ENCODE measurements at regions not wholly inside any gene's neighbourhood (a gene's known extent, or its start where the extent isn't known, plus 50 kb on each side); places are given as distances from the start of the nearest gene placed in this dataset.

- DNase-seq, result no peak
- no peak overlapping the region for H3K27ac ChIP-seq
- H3K9me3 ChIP-seq, result no peaks in the 10 kb centered on the region
- no peak overlapping the region for H3K4me3 ChIP-seq
- no peaks in the 10 kb centered on the region for H3K27me3 ChIP-seq
- no peaks in the 10 kb centered on the region for H3K36me3 ChIP-seq
- TF ChIP-seq CTCF (IDR thresholded peaks at IDR 0.05), result no peak
- TF ChIP-seq POLR2A (IDR thresholded peaks at IDR 0.05), result no peak
- no peaks in the 10 kb centered on the region for H3K4me1 ChIP-seq
- intact Hi-C loops (cut with DNase I; ENCODE audit: low total_unique reads), result no loop called here
Observed at GRCh38 chr6:159461266-159461665, 231.8 kb downstream of the SOD2 start.

- Histone ChIP-seq H3K4me3 (no peak overlapping the region), H3K9me3 (no peaks in the 10 kb centered on the region), H3K4me1 (no peaks in the 10 kb centered on the region), H3K27ac (no peak overlapping the region), H3K36me3 (no peaks in the 10 kb centered on the region), H3K27me3 (no peaks in the 10 kb centered on the region)
- intact Hi-C loops (cut with DNase I; ENCODE audit: low total_unique reads), result no loop called here
- no peak for TF ChIP-seq POLR2A (IDR thresholded peaks at IDR 0.05)
- no peak for TF ChIP-seq CTCF (IDR thresholded peaks at IDR 0.05)
- DNase-seq, result no peak
Observed at GRCh38 chr6:159460476-159460875, 232.6 kb downstream of the SOD2 start.

GRCh38 chr6:159456349-159456748 is 236.7 kb downstream of the SOD2 start:
- DNase-seq, result no peak
- no peak overlapping the region for H3K27ac ChIP-seq
- H3K4me1 ChIP-seq, result no peaks in the 10 kb centered on the region
- TF ChIP-seq POLR2A (IDR thresholded peaks at IDR 0.05), result no peak
- no peaks in the 10 kb centered on the region for H3K27me3 ChIP-seq
- H3K9me3 ChIP-seq, result no peaks in the 10 kb centered on the region
- intact Hi-C loops (cut with DNase I; ENCODE audit: low total_unique reads), result no loop called here
- H3K36me3 ChIP-seq, result no peaks in the 10 kb centered on the region
- H3K4me3 ChIP-seq, result no peak overlapping the region

DNA sequence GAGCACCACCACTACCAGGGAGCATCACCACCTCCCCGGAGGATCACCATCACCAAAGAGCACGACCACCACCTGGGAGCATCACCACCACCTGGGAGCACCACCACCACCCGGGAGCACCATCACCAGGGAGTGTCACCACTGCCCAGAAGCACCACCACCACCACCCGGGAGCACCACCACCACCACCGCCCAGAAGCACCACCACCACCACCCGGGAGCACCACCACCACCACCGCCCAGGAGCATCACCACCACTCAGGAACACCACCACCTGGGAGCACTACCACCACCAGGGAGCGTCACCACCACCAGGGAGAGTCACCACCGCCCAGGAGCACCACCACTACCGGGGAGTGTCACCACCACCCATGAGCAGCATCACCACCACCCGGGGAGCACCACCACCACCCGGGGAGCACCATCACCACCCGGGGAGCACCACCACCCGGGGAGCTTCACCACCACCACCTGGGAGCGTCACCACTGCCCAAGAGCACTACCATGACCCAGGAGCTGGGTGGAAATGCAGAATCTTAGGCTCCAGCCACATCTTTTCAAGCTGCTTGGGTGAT is 237.3 kb downstream of the SOD2 start:
- no peak for TF ChIP-seq CTCF (IDR thresholded peaks at IDR 0.05)
- no peak for TF ChIP-seq POLR2A (IDR thresholded peaks at IDR 0.05)
- Histone ChIP-seq H3K9me3 (no peaks in the 10 kb centered on the region), H3K4me1 (no peaks in the 10 kb centered on the region), H3K36me3 (no peaks in the 10 kb centered on the region), H3K4me3 (no peak overlapping the region), H3K27me3 (no peaks in the 10 kb centered on the region), H3K27ac (no peak overlapping the region)
- intact Hi-C loops (cut with DNase I; ENCODE audit: low total_unique reads), result no loop called here
- no peak for DNase-seq

- H3K27ac ChIP-seq, result no peak overlapping the region
- intact Hi-C loops (cut with DNase I; ENCODE audit: low total_unique reads), result no loop called here
- TF ChIP-seq CTCF (IDR thresholded peaks at IDR 0.05), result no peak
- TF ChIP-seq POLR2A (IDR thresholded peaks at IDR 0.05), result no peak
Observed at GRCh38 chr6:159450815-159451465, 242.1 kb downstream of the SOD2 start.

More at GRCh38 chr6:159450815-159451465, 242.1 kb downstream of the SOD2 start:
- Histone ChIP-seq H3K9me3 (no peaks in the 10 kb centered on the region), H3K27me3 (no peaks in the 10 kb centered on the region), H3K4me1 (no peaks in the 10 kb centered on the region), H3K36me3 (no peaks in the 10 kb centered on the region), H3K4me3 (no peak overlapping the region)
- no peak for DNase-seq
